ENCODE measurements at regions not wholly inside any gene's neighbourhood (a gene's known extent, or its start where the extent isn't known, plus 50 kb on each side); places are given as distances from the start of the nearest gene placed in this dataset.

DNA sequence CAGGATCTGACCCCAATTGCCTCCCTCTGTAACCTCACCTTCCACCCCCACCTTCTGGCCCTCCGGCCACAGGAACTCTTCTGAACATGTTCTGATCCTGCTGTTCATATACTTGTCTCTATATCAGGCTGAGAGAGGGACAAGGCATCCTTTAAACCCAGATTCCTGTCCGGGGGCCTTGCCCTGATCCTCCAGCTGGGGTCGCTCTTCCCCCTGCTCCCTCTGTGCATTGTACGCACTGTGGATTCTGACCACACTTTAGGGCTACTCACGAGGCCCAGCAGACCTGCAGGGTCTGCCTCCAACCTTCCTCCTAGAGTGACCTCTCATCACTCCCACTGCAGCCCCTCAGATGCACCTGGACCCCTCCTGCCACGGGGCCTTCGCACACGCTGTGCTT lies 269.3 kb downstream of the UQCRFS1 start:
- FAIRE-seq, result no peak
- TF ChIP-seq POLR2AphosphoS5 (IDR thresholded peaks at IDR 0.05; ENCODE audit: low read depth, low read length) (no peak), POLR2A (IDR thresholded peaks at IDR 0.05; ENCODE audit: low read depth, low read length) (no peak), SPI1 (IDR thresholded peaks at IDR 0.05; ENCODE audit: low read depth, low read length) (no peak), POU2F2 (IDR thresholded peaks at IDR 0.05; ENCODE audit: low read depth, low read length) (no peak), PAX5 (IDR thresholded peaks at IDR 0.05; ENCODE audit: insufficient read depth, low read length, severe bottlenecking) (no peak), TAF1 (IDR thresholded peaks at IDR 0.05; ENCODE audit: low read depth, low read length) (no peak)
- no peak for DNase-seq (ENCODE audit: insufficient read length, low spot score)

DNA sequence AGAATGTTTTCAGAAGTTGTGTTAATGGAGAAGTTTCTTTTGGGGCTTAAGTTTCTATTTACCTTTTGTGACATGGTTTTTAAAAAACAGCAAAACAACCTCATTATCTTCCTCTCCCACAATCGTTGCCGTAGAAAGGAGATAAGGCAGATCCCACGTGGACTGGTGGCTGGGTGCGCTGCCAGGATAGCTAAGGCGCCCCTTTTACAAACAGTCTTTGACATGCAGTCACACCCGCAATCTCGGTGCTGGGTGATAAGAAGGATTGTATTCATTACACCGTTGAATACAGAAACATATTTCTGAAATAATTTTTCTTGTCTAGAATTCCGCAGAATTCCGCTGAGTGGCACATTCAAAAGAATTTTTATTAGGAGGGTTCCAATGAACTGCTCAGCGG lies 271.1 kb downstream of the UQCRFS1 start:
- DNase-seq (ENCODE audit: insufficient read length, low spot score), result no peak
- no peak for FAIRE-seq
- no peak for TF ChIP-seq PAX5 (IDR thresholded peaks at IDR 0.05; ENCODE audit: insufficient read depth, low read length, severe bottlenecking)
- TF ChIP-seq TAF1 (IDR thresholded peaks at IDR 0.05; ENCODE audit: low read depth, low read length), result no peak
- TF ChIP-seq POU2F2 (IDR thresholded peaks at IDR 0.05; ENCODE audit: low read depth, low read length), result no peak
- TF ChIP-seq POLR2A (IDR thresholded peaks at IDR 0.05; ENCODE audit: low read depth, low read length), result no peak
- TF ChIP-seq POLR2AphosphoS5 (IDR thresholded peaks at IDR 0.05; ENCODE audit: low read depth, low read length), result no peak
- TF ChIP-seq SPI1 (IDR thresholded peaks at IDR 0.05; ENCODE audit: low read depth, low read length), result no peak

GRCh38 chr19:28940751-28941500 lies 272.0 kb downstream of the UQCRFS1 start:
- TF ChIP-seq PAX5 (IDR thresholded peaks at IDR 0.05; ENCODE audit: insufficient read depth, low read length, severe bottlenecking), result no peak
- no peak for TF ChIP-seq POLR2AphosphoS5 (IDR thresholded peaks at IDR 0.05; ENCODE audit: low read depth, low read length)
- no peak for TF ChIP-seq POLR2A (IDR thresholded peaks at IDR 0.05; ENCODE audit: low read depth, low read length)
- TF ChIP-seq TAF1 (IDR thresholded peaks at IDR 0.05; ENCODE audit: low read depth, low read length), result no peak
- no peak for TF ChIP-seq SPI1 (IDR thresholded peaks at IDR 0.05; ENCODE audit: low read depth, low read length)
- no peak for TF ChIP-seq POU2F2 (IDR thresholded peaks at IDR 0.05; ENCODE audit: low read depth, low read length)
- no peak for FAIRE-seq
- DNase-seq (ENCODE audit: insufficient read length, low spot score), result no peak

DNA sequence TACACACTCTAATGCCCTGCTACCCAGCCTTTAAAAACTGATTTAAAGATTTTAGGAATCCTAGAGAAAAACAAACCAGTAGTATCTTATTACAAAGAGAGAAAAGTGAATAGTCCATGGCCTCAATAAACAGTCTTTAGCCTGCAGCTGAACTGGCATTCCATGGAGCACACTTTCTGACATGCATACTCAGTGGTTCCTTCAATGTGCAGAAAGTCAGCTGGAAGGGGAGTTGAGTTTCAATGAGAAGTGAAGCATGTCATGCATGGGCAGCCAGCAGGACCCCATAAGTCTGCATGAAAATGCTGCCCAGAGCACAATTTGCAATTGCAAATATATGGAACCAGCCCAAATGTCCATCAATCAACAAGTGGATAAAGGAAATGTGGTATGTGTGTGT lies 273.7 kb downstream of the UQCRFS1 start:
- no peak for FAIRE-seq
- DNase-seq (ENCODE audit: insufficient read length, low spot score), result no peak
- TF ChIP-seq SPI1 (IDR thresholded peaks at IDR 0.05; ENCODE audit: low read depth, low read length), result no peak
- no peak for TF ChIP-seq PAX5 (IDR thresholded peaks at IDR 0.05; ENCODE audit: insufficient read depth, low read length, severe bottlenecking)
- TF ChIP-seq TAF1 (IDR thresholded peaks at IDR 0.05; ENCODE audit: low read depth, low read length), result no peak
- TF ChIP-seq POLR2A (IDR thresholded peaks at IDR 0.05; ENCODE audit: low read depth, low read length), result no peak
- no peak for TF ChIP-seq POU2F2 (IDR thresholded peaks at IDR 0.05; ENCODE audit: low read depth, low read length)
- no peak for TF ChIP-seq POLR2AphosphoS5 (IDR thresholded peaks at IDR 0.05; ENCODE audit: low read depth, low read length)

- TF ChIP-seq POU2F2 (IDR thresholded peaks at IDR 0.05; ENCODE audit: low read depth, low read length), result no peak
- TF ChIP-seq POLR2AphosphoS5 (IDR thresholded peaks at IDR 0.05; ENCODE audit: low read depth, low read length), result no peak
- TF ChIP-seq SPI1 (IDR thresholded peaks at IDR 0.05; ENCODE audit: low read depth, low read length), result no peak
- TF ChIP-seq PAX5 (IDR thresholded peaks at IDR 0.05; ENCODE audit: insufficient read depth, low read length, severe bottlenecking), result no peak
- no peak for TF ChIP-seq TAF1 (IDR thresholded peaks at IDR 0.05; ENCODE audit: low read depth, low read length)
- TF ChIP-seq POLR2A (IDR thresholded peaks at IDR 0.05; ENCODE audit: low read depth, low read length), result no peak
- DNase-seq (ENCODE audit: insufficient read length, low spot score) (no peak), FAIRE-seq (no peak)
Measured at GRCh38 chr19:28936001-28936400, 276.9 kb downstream of the UQCRFS1 start.

- TF ChIP-seq POLR2AphosphoS5 (IDR thresholded peaks at IDR 0.05; ENCODE audit: low read depth, low read length), result no peak
- TF ChIP-seq TAF1 (IDR thresholded peaks at IDR 0.05; ENCODE audit: low read depth, low read length), result no peak
- no peak for TF ChIP-seq POU2F2 (IDR thresholded peaks at IDR 0.05; ENCODE audit: low read depth, low read length)
- no peak for TF ChIP-seq SPI1 (IDR thresholded peaks at IDR 0.05; ENCODE audit: low read depth, low read length)
- no peak for TF ChIP-seq PAX5 (IDR thresholded peaks at IDR 0.05; ENCODE audit: insufficient read depth, low read length, severe bottlenecking)
- TF ChIP-seq POLR2A (IDR thresholded peaks at IDR 0.05; ENCODE audit: low read depth, low read length), result no peak
- no peak for FAIRE-seq
- DNase-seq (ENCODE audit: insufficient read length, low spot score), result no peak
Measured at GRCh38 chr19:28934631-28935030, 278.3 kb downstream of the UQCRFS1 start.

- no peak for DNase-seq (ENCODE audit: insufficient read length, low spot score)
- TF ChIP-seq PAX5 (IDR thresholded peaks at IDR 0.05; ENCODE audit: insufficient read depth, low read length, severe bottlenecking), result no peak
- no peak for TF ChIP-seq POU2F2 (IDR thresholded peaks at IDR 0.05; ENCODE audit: low read depth, low read length)
- TF ChIP-seq TAF1 (IDR thresholded peaks at IDR 0.05; ENCODE audit: low read depth, low read length), result no peak
- no peak for TF ChIP-seq POLR2A (IDR thresholded peaks at IDR 0.05; ENCODE audit: low read depth, low read length)
- no peak for FAIRE-seq
Measured at GRCh38 chr19:28933039-28933438, 279.9 kb downstream of the UQCRFS1 start.

DNA sequence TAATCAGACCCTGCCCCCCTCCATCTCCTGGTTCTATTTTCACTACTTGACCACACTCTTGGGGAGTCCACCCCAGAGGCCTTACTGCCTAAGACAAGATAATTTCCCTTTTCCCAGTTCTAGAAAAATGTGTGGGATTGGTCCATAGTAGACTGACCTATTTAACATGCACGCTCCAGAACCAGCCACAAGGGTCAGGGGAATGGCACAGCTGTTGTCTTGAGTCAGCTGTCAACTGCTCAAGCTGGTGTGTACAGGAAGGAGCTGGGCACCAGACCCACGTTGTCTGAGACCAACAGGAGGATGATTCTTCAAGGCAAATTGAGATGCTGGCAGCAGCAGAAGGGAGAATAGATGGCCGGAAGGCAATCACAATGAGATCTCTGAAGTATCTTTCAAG lies 280.5 kb downstream of the UQCRFS1 start:
- FAIRE-seq, result no peak
- DNase-seq (ENCODE audit: insufficient read length, low spot score), result no peak
- TF ChIP-seq SPI1 (IDR thresholded peaks at IDR 0.05; ENCODE audit: low read depth, low read length) (no peak), POU2F2 (IDR thresholded peaks at IDR 0.05; ENCODE audit: low read depth, low read length) (no peak), PAX5 (IDR thresholded peaks at IDR 0.05; ENCODE audit: insufficient read depth, low read length, severe bottlenecking) (no peak), POLR2AphosphoS5 (IDR thresholded peaks at IDR 0.05; ENCODE audit: low read depth, low read length) (no peak), POLR2A (IDR thresholded peaks at IDR 0.05; ENCODE audit: low read depth, low read length) (no peak), TAF1 (IDR thresholded peaks at IDR 0.05; ENCODE audit: low read depth, low read length) (no peak)

GRCh38 chr19:28929006-28929405 lies 283.9 kb downstream of the UQCRFS1 start:
- no peak for TF ChIP-seq TAF1 (IDR thresholded peaks at IDR 0.05; ENCODE audit: low read depth, low read length)
- no peak for TF ChIP-seq POU2F2 (IDR thresholded peaks at IDR 0.05; ENCODE audit: low read depth, low read length)
- no peak for TF ChIP-seq POLR2A (IDR thresholded peaks at IDR 0.05; ENCODE audit: low read depth, low read length)
- no peak for TF ChIP-seq POLR2AphosphoS5 (IDR thresholded peaks at IDR 0.05; ENCODE audit: low read depth, low read length)
- no peak for TF ChIP-seq SPI1 (IDR thresholded peaks at IDR 0.05; ENCODE audit: low read depth, low read length)
- FAIRE-seq (no peak), DNase-seq (ENCODE audit: insufficient read length, low spot score) (no peak)

- DNase-seq (ENCODE audit: insufficient read length, low spot score), result no peak
- no peak for FAIRE-seq
- TF ChIP-seq TAF1 (IDR thresholded peaks at IDR 0.05; ENCODE audit: low read depth, low read length), result no peak
- TF ChIP-seq POLR2AphosphoS5 (IDR thresholded peaks at IDR 0.05; ENCODE audit: low read depth, low read length), result no peak
- TF ChIP-seq POLR2A (IDR thresholded peaks at IDR 0.05; ENCODE audit: low read depth, low read length), result no peak
- TF ChIP-seq PAX5 (IDR thresholded peaks at IDR 0.05; ENCODE audit: insufficient read depth, low read length, severe bottlenecking), result no peak
- no peak for TF ChIP-seq SPI1 (IDR thresholded peaks at IDR 0.05; ENCODE audit: low read depth, low read length)
- TF ChIP-seq POU2F2 (IDR thresholded peaks at IDR 0.05; ENCODE audit: low read depth, low read length), result no peak
Measured at GRCh38 chr19:28927456-28927855, 285.5 kb downstream of the UQCRFS1 start.

Data from GM12891 (cell line).